ENCODE measurements at regions not wholly inside any gene's neighbourhood (a gene's known extent, or its start where the extent isn't known, plus 50 kb on each side); places are given as distances from the start of the nearest gene placed in this dataset.

- no peak for DNase-seq
These were observed 1378.0 kb downstream of the BRD1 start for GRCh38 chr22:48449466-48450187.

GRCh38 chr22:48448821-48449220 is 1378.9 kb downstream of the BRD1 start:
- no peak for DNase-seq

- no peak for DNase-seq
These were observed 1382.4 kb downstream of the BRD1 start for GRCh38 chr22:48445113-48445827.

- no peak for DNase-seq
These were observed 1383.2 kb downstream of the BRD1 start for GRCh38 chr22:48444320-48445112.

GRCh38 chr22:48443680-48444079 is 1384.0 kb downstream of the BRD1 start:
- DNase-seq, result no peak

GRCh38 chr22:48442663-48443062 is 1385.0 kb downstream of the BRD1 start:
- no peak for DNase-seq

GRCh38 chr22:48441553-48441850 is 1386.2 kb downstream of the BRD1 start:
- no peak for DNase-seq

- no peak for DNase-seq
These were observed 1386.8 kb downstream of the BRD1 start for GRCh38 chr22:48440673-48441552.

- no peak for DNase-seq
These were observed 1387.5 kb downstream of the BRD1 start for GRCh38 chr22:48440176-48440575.

GRCh38 chr22:48439560-48440135 is 1388.0 kb downstream of the BRD1 start:
- DNase-seq, result no peak

GRCh38 chr22:48438800-48439559 is 1388.7 kb downstream of the BRD1 start:
- DNase-seq, result no peak

- no peak for DNase-seq
These were observed 1389.6 kb downstream of the BRD1 start for GRCh38 chr22:48438096-48438495.

GRCh38 chr22:48436201-48436931 is 1391.3 kb downstream of the BRD1 start:
- no peak for DNase-seq

GRCh38 chr22:48434868-48435250 is 1392.8 kb downstream of the BRD1 start:
- DNase-seq, result no peak

GRCh38 chr22:48434156-48434867 is 1393.4 kb downstream of the BRD1 start:
- no peak for DNase-seq

- DNase-seq, result no peak
These were observed 1394.0 kb downstream of the BRD1 start for GRCh38 chr22:48433647-48434046.

- no peak for DNase-seq
These were observed 1394.7 kb downstream of the BRD1 start for GRCh38 chr22:48432781-48433518.

GRCh38 chr22:48431536-48432315 is 1395.9 kb downstream of the BRD1 start:
- no peak for DNase-seq

GRCh38 chr22:48431014-48431413 is 1396.7 kb downstream of the BRD1 start:
- no peak for DNase-seq
